ENCODE measurements at regions not wholly inside any gene's neighbourhood (a gene's known extent, or its start where the extent isn't known, plus 50 kb on each side); places are given as distances from the start of the nearest gene placed in this dataset.

DNA sequence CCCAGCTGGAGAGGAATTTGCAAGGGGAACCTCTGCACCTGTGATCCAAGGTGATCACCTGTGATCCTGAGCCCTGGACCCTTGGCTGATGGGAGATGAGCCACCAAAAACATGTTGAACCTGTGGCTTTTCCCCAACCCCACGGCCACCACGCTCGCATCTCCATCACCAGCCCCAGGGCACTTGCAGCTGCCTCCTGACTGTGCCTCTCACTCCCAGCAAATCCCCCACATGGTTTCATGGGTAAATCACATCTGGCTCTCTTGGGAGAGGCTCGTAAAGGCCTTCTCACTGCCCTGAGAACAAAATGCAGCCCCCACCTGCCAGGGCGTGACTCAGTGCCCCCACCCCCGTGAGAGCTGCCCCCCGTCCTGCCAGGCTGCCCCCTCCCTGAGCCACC, 76.0 kb downstream of the RFLNA start:
- TF ChIP-seq, protein P1, sequence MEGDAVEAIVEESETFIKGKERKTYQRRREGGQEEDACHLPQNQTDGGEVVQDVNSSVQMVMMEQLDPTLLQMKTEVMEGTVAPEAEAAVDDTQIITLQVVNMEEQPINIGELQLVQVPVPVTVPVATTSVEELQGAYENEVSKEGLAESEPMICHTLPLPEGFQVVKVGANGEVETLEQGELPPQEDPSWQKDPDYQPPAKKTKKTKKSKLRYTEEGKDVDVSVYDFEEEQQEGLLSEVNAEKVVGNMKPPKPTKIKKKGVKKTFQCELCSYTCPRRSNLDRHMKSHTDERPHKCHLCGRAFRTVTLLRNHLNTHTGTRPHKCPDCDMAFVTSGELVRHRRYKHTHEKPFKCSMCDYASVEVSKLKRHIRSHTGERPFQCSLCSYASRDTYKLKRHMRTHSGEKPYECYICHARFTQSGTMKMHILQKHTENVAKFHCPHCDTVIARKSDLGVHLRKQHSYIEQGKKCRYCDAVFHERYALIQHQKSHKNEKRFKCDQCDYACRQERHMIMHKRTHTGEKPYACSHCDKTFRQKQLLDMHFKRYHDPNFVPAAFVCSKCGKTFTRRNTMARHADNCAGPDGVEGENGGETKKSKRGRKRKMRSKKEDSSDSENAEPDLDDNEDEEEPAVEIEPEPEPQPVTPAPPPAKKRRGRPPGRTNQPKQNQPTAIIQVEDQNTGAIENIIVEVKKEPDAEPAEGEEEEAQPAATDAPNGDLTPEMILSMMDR (IDR thresholded peaks at IDR 0.05): no peak
- TF ChIP-seq POLR2A (IDR thresholded peaks at IDR 0.05): no peak

Measured in right lobe of liver (tissue), 4 donors.